ENCODE measurements at regions not wholly inside any gene's neighbourhood (a gene's known extent, or its start where the extent isn't known, plus 50 kb on each side); places are given as distances from the start of the nearest gene placed in this dataset.

DNA sequence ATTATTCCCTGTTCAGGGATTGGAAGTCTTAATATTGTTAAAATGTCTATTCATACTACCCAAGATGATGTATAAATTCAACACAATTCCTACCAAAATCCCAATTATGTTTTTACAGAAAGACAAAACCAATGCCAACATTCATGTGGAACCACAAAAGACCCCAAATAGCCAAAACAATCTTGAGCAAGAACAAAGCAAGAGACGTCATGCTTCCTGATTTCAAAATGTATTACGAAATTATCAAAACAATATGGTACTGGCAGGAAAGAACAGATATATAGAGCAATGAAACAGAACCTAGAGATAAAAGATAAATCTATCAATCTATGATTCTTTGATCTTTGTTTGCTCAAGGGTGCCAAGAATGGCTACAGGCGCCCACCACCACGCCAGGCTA is 237.9 kb downstream of the TAF11L14 start:
- Histone ChIP-seq H3K9ac (no peak overlapping the region), H3K27me3 (no peaks in the 10 kb centered on the region), H3K4me3 (no peak overlapping the region), H4K20me1 (no peaks in the 10 kb centered on the region), H3K4me2 (no peak overlapping the region), H3K36me3 (no peaks in the 10 kb centered on the region), H3K9me3 (0 out of 2 replicates have a peak, but pooled peaks cover 6% of the 10 kb centered on the region), H3K27ac (no peak overlapping the region), H3K4me1 (no peaks in the 10 kb centered on the region)
- TF ChIP-seq Cebpa-rat (IDR thresholded peaks at IDR 0.05) = no peak

DNA sequence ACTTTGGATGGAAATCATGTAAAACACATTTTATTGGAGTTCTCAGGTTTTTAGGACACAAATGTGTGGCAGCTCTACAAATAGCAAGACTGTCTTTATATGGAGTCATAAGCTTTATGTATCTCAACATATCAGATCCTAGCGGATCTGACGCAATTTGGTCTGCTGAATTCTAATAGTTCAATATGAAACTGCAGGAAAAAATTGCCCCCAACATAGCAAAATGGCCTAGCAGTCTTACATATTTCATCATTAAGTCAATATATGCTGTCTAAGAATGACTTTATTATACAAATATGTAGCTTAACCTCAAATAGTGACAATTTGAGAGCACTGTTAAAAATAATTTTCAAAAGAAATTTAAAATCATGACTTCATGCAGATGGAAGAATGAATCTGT is 244.3 kb downstream of the TAF11L14 start:
- Histone ChIP-seq H3K36me3 (no peaks in the 10 kb centered on the region), H4K20me1 (no peaks in the 10 kb centered on the region), H3K27ac (no peak overlapping the region), H3K4me3 (no peak overlapping the region), H3K4me1 (no peaks in the 10 kb centered on the region), H3K27me3 (no peaks in the 10 kb centered on the region), H3K9ac (no peak overlapping the region), H3K9me3 (no peaks in the 10 kb centered on the region), H3K4me2 (no peak overlapping the region)
- TF ChIP-seq Cebpa-rat (IDR thresholded peaks at IDR 0.05) = no peak

DNA sequence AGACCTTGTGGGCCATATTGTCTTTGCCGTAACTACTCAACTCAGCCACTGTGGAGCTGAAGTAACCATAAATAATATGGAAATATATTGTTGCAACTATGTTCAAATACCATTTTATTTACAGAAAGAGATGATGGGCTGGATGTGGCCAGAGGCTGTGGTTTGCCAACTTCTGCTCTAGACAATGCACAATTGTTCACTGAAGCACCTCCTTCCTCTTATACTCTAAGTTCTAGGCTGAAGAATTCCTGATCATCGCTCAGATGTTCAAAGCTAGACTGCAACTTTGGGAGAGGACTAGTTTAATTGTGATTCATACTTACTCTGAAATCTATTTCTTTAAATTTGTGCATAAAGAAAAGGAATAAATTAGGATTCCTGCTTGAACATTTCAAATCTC is 245.0 kb downstream of the TAF11L14 start:
- H3K9ac ChIP-seq = no peak overlapping the region
- no peak overlapping the region for H3K4me2 ChIP-seq
- no peak overlapping the region for H3K4me3 ChIP-seq
- no peaks in the 10 kb centered on the region for H3K27me3 ChIP-seq
- no peaks in the 10 kb centered on the region for H3K4me1 ChIP-seq
- no peaks in the 10 kb centered on the region for H4K20me1 ChIP-seq
- H3K36me3 ChIP-seq = no peaks in the 10 kb centered on the region
- H3K27ac ChIP-seq = no peak overlapping the region
- H3K9me3 ChIP-seq = no peaks in the 10 kb centered on the region
- TF ChIP-seq Cebpa-rat (IDR thresholded peaks at IDR 0.05) = no peak

DNA sequence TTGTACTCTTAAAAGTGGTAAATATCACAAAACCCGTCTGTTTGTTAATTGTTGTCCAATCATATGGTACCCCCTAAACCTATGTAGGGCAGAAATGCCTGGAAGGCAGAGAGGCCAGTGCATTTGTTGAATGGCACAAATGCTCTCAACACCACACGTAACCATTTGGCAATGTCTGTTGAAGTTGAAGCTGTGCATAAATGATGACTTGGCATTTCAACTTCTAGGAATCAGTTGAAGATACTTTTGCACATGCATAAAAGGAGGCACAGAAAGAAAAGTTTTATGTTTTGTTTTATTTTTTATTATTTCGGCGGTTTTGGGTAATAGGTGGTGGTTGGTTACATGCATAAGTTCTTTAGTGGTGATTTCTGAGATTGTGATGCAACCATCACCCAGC is 246.6 kb downstream of the TAF11L14 start:
- TF ChIP-seq Cebpa-rat (IDR thresholded peaks at IDR 0.05) = no peak
- no peaks in the 10 kb centered on the region for H4K20me1 ChIP-seq
- H3K9ac ChIP-seq = no peak overlapping the region
- no peaks in the 10 kb centered on the region for H3K36me3 ChIP-seq
- H3K4me1 ChIP-seq = no peaks in the 10 kb centered on the region
- no peak overlapping the region for H3K27ac ChIP-seq
- no peaks in the 10 kb centered on the region for H3K27me3 ChIP-seq
- H3K4me2 ChIP-seq = no peak overlapping the region
- H3K4me3 ChIP-seq = no peak overlapping the region
- H3K9me3 ChIP-seq = no peaks in the 10 kb centered on the region

DNA sequence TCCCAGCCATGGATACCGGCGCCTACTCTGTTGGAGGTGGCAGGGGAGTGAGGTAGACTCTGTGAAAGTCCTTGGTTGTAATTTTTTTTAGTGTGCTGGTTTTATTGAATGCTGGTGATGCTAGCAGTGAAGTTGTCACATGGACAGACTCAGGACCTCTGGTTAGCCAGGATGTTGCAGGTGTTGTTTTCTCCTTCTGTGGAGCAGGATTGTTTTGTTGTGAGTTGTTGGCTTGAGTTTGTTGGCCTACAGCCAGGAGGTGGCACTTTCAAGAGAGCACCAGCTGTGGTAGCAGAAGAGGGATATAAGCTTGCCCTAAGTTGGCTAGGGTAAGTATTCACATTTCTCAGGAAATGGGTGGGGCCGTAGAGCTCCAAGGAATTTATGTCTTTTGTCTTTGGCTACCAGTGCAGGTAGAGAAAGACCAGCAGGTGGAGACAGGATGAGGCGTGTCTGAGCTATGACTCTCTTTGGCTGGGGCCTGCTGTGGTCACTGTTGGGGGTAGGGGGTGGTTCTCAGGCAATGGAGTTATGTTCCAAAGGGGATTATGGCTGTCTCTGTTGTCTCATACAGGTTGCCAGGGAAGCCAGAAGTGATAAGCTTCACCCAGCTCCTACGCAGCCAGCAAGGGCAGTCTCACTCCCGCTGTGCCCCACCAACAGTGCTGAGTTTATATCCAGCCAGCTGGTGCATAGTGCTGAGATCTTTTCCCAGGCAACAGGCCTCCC is 248.7 kb downstream of the TAF11L14 start:
- no peak overlapping the region for H3K9ac ChIP-seq
- no peak overlapping the region for H3K27ac ChIP-seq
- no peaks in the 10 kb centered on the region for H3K4me1 ChIP-seq
- no peaks in the 10 kb centered on the region for H3K36me3 ChIP-seq
- H4K20me1 ChIP-seq = no peaks in the 10 kb centered on the region
- H3K4me3 ChIP-seq = no peak overlapping the region
- H3K4me2 ChIP-seq = no peak overlapping the region
- TF ChIP-seq Cebpa-rat (IDR thresholded peaks at IDR 0.05) = no peak
- H3K9me3 ChIP-seq = no peaks in the 10 kb centered on the region
- no peaks in the 10 kb centered on the region for H3K27me3 ChIP-seq

DNA sequence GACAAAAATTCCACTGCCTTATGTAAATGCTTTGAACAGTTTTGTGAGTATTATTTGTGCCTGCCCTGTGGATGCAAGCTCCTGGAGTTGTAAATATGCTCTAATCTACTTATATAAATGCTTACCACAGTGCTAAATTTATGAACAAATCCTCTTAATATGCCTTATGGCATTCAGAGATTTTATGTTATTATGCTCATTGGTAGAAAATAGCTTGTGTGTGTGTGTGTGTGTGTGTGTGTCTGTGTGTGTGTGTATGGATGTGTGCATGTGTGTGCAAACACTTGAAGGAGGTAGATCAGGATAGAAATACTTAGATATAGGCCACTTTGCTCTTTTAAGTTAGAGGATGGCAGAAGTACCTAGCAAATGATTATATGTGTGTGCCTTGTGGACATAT is 253.9 kb downstream of the TAF11L14 start:
- TF ChIP-seq Cebpa-rat (IDR thresholded peaks at IDR 0.05) = no peak
- H3K9ac ChIP-seq = no peak overlapping the region
- H3K4me2 ChIP-seq = no peak overlapping the region
- no peaks in the 10 kb centered on the region for H3K27me3 ChIP-seq
- no peak overlapping the region for H3K27ac ChIP-seq
- H3K4me3 ChIP-seq = no peak overlapping the region
- H3K9me3 ChIP-seq = no peaks in the 10 kb centered on the region
- H4K20me1 ChIP-seq = no peaks in the 10 kb centered on the region
- no peaks in the 10 kb centered on the region for H3K36me3 ChIP-seq
- no peaks in the 10 kb centered on the region for H3K4me1 ChIP-seq

DNA sequence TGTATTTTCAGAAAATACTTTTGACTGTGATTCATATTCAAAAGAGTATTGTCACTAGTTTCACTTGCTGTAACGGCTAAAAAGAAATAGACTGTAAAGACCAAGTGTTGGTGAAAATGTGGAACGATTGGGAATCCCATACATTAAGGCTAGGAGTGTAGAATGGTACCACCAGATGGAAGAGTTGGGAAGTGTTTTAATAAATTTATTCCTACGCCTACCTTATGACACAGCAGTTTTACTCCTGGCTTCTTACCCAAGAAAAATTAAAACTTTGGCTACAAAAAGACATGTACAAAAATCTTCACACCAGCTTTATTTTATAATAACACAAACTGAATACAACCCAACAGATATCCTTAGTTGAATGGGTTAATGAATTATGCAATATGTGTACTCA is 256.2 kb downstream of the TAF11L14 start:
- H3K27me3 ChIP-seq = no peaks in the 10 kb centered on the region
- H3K36me3 ChIP-seq = no peaks in the 10 kb centered on the region
- no peak for TF ChIP-seq Cebpa-rat (IDR thresholded peaks at IDR 0.05)
- no peak overlapping the region for H3K9ac ChIP-seq
- H4K20me1 ChIP-seq = no peaks in the 10 kb centered on the region
- H3K4me1 ChIP-seq = no peaks in the 10 kb centered on the region
- H3K27ac ChIP-seq = no peak overlapping the region
- H3K4me2 ChIP-seq = no peak overlapping the region
- H3K4me3 ChIP-seq = no peak overlapping the region
- no peaks in the 10 kb centered on the region for H3K9me3 ChIP-seq

DNA sequence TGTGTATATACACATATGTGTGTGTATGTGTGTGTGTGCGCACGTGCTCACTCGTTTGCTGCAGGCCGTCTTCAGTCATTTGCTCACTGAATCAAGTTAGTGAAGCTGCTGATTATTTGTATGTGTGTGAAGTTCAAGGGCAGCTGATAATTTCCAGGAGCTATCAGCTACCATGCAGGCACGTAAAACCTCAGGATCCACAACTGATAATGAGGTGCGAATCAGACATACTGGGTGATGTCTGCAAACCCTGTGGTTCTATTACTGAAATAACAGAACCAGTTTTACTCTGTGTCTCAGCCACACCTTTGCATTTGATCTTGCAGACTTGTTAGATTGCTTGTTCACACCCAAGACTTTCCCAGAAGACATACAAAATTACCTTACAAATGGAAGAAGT is 257.6 kb downstream of the TAF11L14 start:
- H3K4me2 ChIP-seq = no peak overlapping the region

DNA sequence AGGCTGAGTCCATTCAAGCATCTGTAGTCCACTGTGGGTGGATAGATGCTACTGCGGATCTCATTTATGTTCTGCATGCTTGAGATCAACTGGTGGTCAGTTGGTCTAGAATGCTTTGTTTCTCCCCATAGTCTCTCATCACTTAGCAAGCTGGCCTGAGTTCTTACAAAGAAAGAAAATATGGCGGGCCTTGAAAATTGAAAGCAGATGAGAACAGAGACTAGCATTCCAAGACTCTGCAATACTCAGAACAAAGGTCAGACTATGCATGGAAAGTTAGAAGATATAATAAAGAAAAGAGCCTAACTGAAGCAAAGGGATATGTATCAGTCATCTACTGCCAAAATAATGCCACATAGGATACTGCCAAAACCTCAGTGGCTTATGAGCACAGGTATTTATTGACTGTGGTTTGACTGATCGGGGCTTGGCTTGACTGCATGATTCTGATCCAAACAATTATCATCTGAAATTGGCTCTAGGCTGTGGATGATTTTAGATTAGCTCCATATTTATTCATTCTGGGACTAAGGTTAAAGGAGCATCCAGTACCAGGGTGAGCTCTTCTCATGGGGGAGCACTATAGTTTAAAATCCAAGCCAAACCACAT is 258.9 kb downstream of the TAF11L14 start:
- Histone ChIP-seq H3K9ac (no peak overlapping the region), H3K4me1 (no peaks in the 10 kb centered on the region), H3K4me3 (no peak overlapping the region), H4K20me1 (no peaks in the 10 kb centered on the region), H3K4me2 (no peak overlapping the region), H3K27ac (no peak overlapping the region), H3K27me3 (no peaks in the 10 kb centered on the region), H3K9me3 (no peaks in the 10 kb centered on the region), H3K36me3 (no peaks in the 10 kb centered on the region)
- no peak for TF ChIP-seq Cebpa-rat (IDR thresholded peaks at IDR 0.05)

More for the DNA sequence above, 257.6 kb downstream of the TAF11L14 start:
- TF ChIP-seq Cebpa-rat (IDR thresholded peaks at IDR 0.05) = no peak
- Histone ChIP-seq H3K4me1 (no peaks in the 10 kb centered on the region), H3K27me3 (no peaks in the 10 kb centered on the region), H4K20me1 (no peaks in the 10 kb centered on the region), H3K27ac (no peak overlapping the region), H3K36me3 (no peaks in the 10 kb centered on the region), H3K4me3 (no peak overlapping the region), H3K9ac (no peak overlapping the region), H3K9me3 (no peaks in the 10 kb centered on the region)

DNA sequence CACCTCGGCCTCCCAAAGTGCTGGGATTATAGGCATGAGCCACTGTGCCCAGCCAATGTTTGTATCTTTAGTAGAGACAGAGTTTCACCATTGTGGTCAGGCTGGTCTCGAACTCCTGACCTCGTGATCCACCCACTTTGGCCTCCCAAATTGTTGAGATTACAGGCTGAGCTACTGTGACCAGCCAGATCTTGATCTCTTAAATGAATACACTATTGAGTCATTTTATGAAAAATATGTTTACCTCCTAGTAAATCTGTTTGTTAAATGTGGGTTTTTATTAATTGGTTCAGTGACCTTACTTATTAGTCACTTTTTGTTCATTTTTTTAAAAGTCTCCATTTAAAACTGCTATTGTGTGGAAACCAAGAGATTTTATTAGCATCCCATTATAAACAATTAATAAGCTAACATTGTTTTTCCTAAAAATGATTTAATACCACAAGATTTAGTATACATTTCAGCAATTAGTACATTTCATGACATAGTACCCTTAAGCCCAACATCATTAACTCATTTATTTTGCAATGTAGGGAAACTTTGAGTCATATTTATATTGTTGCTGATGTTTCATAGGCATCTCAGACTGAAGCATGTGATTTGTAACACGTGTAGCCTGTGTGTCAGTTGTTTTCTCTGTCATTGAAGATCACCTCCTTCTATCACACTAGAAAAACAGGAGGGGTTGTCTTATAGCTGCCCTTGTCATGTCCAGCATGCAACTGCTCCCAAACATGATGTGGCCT is 261.2 kb downstream of the TAF11L14 start:
- Histone ChIP-seq H4K20me1 (no peaks in the 10 kb centered on the region), H3K4me3 (no peak overlapping the region), H3K36me3 (no peaks in the 10 kb centered on the region), H3K9ac (no peak overlapping the region), H3K4me2 (no peak overlapping the region), H3K27me3 (no peaks in the 10 kb centered on the region), H3K27ac (no peak overlapping the region), H3K9me3 (no peaks in the 10 kb centered on the region), H3K4me1 (no peaks in the 10 kb centered on the region)
- no peak for TF ChIP-seq Cebpa-rat (IDR thresholded peaks at IDR 0.05)

All from BLaER1 (cell line).